ENCODE measurements at regions not wholly inside any gene's neighbourhood (a gene's known extent, or its start where the extent isn't known, plus 50 kb on each side); places are given as distances from the start of the nearest gene placed in this dataset.

DNA sequence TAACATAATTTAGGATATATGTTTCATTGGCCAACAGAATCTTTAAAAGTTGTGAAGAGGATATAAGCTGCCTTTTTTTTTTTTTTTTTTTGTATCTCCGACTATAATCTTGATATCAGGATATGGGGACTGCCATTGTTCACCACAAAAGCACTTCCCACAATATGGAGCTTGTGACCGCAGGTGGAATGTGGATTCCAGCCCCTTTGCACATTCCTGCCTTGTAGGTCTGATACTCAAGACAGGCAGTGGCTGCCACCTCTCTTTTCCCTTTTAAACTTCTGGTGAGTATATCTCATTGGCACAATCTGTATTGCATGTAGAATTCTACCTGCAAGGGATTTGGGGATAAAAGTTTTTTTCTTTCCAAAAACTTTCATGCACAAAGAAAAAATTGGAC is 272.7 kb upstream of the VWC2 start:
- Histone ChIP-seq H3K27me3 (ENCODE audit: insufficient read depth) (no peaks in the 10 kb centered on the region), H3K4me3 (no peak overlapping the region), H3K36me3 (ENCODE audit: insufficient read depth) (no peaks in the 10 kb centered on the region), H3K4me1 (ENCODE audit: insufficient read depth) (no peaks in the 10 kb centered on the region; the same call in 1 of the 2 replicates), H3K9me2 (ENCODE audit: insufficient read depth) (no peaks in the 10 kb centered on the region), H4K20me1 (replicated peaks; ENCODE audit: insufficient read depth) (no peaks in the 10 kb centered on the region), H3K79me2 (replicated peaks; ENCODE audit: insufficient read depth) (no peaks in the 10 kb centered on the region), H2AFZ (no peak overlapping the region), H3F3A (replicated peaks; ENCODE audit: low read depth) (no peaks in the 10 kb centered on the region), H3K4me2 (no peak overlapping the region), H3K27ac (ENCODE audit: low read depth) (no peak overlapping the region)
- Mint-ChIP-seq H3K36me3 (ENCODE audit: low read depth) (no peaks in the 10 kb centered on the region; the same call in 2 of the 3 replicates), H3K27ac (no peak overlapping the region; the same call in 1 of the 2 replicates), H3K27me3 (ENCODE audit: insufficient read depth, low read depth, poor library complexity) (peaks cover 2% of the 10 kb centered on the region), H3K4me1 (peaks cover 13% of the 10 kb centered on the region), H3K9me3 (no peaks in the 10 kb centered on the region), H3K4me3 (no peak overlapping the region)
- no peak for ATAC-seq
- TF ChIP-seq REST (IDR thresholded peaks at IDR 0.05; ENCODE audit: unreplicated experiment) (no peak), CREB1 (CRISPR knock-in tag; IDR thresholded peaks at IDR 0.05; ENCODE audit: low read depth) (no peak), NANOG (IDR thresholded peaks at IDR 0.05; ENCODE audit: borderline replicate concordance) (no peak), STAT1 (IDR thresholded peaks at IDR 0.05; ENCODE audit: unreplicated experiment) (no peak), ZNF331 (CRISPR knock-in tag; IDR thresholded peaks at IDR 0.05; ENCODE audit: low read depth) (no peak), ZNF114 (CRISPR knock-in tag; IDR thresholded peaks at IDR 0.05) (no peak), EZH2phosphoT487 (IDR thresholded peaks at IDR 0.05; ENCODE audit: unreplicated experiment) (no peak), ETS1 (IDR thresholded peaks at IDR 0.05) (no peak), CTCF (conservative IDR thresholded peaks at IDR 0.05; ENCODE audit: low read depth in 2 of 2) (no peak), JUNB (IDR thresholded peaks at IDR 0.05; ENCODE audit: unreplicated experiment) (no peak), EZH2 (IDR thresholded peaks at IDR 0.05; ENCODE audit: low read depth, unreplicated experiment) (no peak), POLR2AphosphoS5 (IDR thresholded peaks at IDR 0.05; ENCODE audit: low read depth) (no peak)
- TF ChIP-seq, protein P1, sequence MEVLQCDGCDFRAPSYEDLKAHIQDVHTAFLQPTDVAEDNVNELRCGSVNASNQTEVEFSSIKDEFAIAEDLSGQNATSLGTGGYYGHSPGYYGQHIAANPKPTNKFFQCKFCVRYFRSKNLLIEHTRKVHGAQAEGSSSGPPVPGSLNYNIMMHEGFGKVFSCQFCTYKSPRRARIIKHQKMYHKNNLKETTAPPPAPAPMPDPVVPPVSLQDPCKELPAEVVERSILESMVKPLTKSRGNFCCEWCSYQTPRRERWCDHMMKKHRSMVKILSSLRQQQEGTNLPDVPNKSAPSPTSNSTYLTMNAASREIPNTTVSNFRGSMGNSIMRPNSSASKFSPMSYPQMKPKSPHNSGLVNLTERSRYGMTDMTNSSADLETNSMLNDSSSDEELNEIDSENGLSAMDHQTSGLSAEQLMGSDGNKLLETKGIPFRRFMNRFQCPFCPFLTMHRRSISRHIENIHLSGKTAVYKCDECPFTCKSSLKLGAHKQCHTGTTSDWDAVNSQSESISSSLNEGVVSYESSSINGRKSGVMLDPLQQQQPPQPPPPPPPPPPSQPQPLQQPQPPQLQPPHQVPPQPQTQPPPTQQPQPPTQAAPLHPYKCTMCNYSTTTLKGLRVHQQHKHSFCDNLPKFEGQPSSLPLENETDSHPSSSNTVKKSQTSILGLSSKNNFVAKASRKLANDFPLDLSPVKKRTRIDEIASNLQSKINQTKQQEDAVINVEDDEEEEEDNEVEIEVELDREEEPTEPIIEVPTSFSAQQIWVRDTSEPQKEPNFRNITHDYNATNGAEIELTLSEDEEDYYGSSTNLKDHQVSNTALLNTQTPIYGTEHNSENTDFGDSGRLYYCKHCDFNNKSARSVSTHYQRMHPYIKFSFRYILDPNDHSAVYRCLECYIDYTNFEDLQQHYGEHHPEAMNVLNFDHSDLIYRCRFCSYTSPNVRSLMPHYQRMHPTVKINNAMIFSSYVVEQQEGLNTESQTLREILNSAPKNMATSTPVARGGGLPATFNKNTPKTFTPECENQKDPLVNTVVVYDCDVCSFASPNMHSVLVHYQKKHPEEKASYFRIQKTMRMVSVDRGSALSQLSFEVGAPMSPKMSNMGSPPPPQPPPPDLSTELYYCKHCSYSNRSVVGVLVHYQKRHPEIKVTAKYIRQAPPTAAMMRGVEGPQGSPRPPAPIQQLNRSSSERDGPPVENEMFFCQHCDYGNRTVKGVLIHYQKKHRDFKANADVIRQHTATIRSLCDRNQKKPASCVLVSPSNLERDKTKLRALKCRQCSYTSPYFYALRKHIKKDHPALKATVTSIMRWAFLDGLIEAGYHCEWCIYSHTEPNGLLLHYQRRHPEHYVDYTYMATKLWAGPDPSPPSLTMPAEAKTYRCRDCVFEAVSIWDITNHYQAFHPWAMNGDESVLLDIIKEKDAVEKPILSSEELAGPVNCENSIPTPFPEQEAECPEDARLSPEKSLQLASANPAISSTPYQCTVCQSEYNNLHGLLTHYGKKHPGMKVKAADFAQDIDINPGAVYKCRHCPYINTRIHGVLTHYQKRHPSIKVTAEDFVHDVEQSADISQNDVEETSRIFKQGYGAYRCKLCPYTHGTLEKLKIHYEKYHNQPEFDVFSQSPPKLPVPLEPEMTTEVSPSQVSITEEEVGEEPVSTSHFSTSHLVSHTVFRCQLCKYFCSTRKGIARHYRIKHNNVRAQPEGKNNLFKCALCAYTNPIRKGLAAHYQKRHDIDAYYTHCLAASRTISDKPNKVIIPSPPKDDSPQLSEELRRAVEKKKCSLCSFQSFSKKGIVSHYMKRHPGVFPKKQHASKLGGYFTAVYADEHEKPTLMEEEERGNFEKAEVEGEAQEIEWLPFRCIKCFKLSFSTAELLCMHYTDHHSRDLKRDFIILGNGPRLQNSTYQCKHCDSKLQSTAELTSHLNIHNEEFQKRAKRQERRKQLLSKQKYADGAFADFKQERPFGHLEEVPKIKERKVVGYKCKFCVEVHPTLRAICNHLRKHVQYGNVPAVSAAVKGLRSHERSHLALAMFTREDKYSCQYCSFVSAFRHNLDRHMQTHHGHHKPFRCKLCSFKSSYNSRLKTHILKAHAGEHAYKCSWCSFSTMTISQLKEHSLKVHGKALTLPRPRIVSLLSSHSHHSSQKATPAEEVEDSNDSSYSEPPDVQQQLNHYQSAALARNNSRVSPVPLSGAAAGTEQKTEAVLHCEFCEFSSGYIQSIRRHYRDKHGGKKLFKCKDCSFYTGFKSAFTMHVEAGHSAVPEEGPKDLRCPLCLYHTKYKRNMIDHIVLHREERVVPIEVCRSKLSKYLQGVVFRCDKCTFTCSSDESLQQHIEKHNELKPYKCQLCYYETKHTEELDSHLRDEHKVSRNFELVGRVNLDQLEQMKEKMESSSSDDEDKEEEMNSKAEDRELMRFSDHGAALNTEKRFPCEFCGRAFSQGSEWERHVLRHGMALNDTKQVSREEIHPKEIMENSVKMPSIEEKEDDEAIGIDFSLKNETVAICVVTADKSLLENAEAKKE (CRISPR knock-in tag; IDR thresholded peaks at IDR 0.05), result no peak
- DNase-seq (ENCODE audit: low spot score), result peak; percentile 32

Measured in GM23338 (cell line).